ENCODE measurements at regions not wholly inside any gene's neighbourhood (a gene's known extent, or its start where the extent isn't known, plus 50 kb on each side); places are given as distances from the start of the nearest gene placed in this dataset.

DNA sequence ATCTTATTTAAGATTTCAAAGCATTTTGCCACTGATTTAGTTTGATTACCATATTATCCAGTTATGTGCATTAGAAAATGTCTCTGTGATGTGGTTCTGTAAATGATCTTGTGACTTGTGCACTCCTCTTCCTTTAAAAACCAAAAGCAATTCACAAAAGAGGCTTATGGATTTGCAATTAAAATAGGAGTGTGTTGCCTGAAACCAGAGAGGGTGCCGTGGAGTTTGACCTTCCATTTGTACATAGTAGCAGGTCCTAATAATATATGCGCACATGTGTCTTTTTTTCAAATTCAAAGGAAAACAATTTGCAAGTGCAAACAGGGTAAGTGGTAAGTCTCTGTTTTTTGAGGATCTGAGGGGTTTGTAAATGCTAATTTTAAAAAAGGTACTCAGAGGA, 470.9 kb downstream of the VRK1 start:
- TF ChIP-seq, protein P1, sequence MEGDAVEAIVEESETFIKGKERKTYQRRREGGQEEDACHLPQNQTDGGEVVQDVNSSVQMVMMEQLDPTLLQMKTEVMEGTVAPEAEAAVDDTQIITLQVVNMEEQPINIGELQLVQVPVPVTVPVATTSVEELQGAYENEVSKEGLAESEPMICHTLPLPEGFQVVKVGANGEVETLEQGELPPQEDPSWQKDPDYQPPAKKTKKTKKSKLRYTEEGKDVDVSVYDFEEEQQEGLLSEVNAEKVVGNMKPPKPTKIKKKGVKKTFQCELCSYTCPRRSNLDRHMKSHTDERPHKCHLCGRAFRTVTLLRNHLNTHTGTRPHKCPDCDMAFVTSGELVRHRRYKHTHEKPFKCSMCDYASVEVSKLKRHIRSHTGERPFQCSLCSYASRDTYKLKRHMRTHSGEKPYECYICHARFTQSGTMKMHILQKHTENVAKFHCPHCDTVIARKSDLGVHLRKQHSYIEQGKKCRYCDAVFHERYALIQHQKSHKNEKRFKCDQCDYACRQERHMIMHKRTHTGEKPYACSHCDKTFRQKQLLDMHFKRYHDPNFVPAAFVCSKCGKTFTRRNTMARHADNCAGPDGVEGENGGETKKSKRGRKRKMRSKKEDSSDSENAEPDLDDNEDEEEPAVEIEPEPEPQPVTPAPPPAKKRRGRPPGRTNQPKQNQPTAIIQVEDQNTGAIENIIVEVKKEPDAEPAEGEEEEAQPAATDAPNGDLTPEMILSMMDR (conservative IDR thresholded peaks at IDR 0.05 in 1 of 2, IDR thresholded peaks at IDR 0.05 in 1 of 2; ENCODE audit: extremely low read depth in 1 of 2, insufficient read depth in 1 of 2, low read depth in 1 of 2, low read length in 2 of 2) = no peak
- TF ChIP-seq EZH2 (IDR thresholded peaks at IDR 0.05; ENCODE audit: borderline replicate concordance, low read length) = no peak

Data from mammary epithelial cell (primary cell).